GM10266 (cell line): ENCODE measurements at regions not wholly inside any gene's neighbourhood (a gene's known extent, or its start where the extent isn't known, plus 50 kb on each side); places are given as distances from the start of the nearest gene placed in this dataset.

Experiments
- DNase-seq: peaks from one replicate; pipeline ENCODE4 v3.0.0; 2012; ENCODE audit errors: extremely low spot score
- TF ChIP-seq, protein P1 (sequence below): IDR thresholded peaks from 2 replicates; pipeline ENCODE4 v1.5.1; 2012; ENCODE audit warnings: mild to moderate bottlenecking, low read depth; ENCODE audit not compliant: control insufficient read depth, insufficient read depth; ENCODE audit errors: missing control alignments

DNA sequence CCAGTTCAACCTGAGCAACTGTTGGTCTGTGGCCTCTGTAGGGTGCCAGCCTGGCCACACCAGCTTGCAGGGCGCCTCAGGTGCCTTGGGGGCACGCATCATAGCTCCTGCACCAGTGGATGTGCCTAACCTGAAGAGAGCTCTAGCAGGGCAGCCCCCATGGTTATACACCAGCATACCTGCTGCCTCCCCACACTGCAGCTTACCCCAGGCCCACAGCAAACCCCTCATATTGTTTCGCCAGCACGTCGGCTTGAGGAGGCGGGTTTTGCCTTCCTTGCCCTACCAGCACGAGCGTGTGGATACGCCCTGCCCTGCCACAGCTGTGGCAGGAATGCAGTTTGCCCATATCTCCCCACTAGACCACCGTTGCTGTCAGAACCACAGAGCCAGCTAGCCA, 435.9 kb downstream of the SLCO4C1 start:
- no peak for DNase-seq
- TF ChIP-seq, protein P1, sequence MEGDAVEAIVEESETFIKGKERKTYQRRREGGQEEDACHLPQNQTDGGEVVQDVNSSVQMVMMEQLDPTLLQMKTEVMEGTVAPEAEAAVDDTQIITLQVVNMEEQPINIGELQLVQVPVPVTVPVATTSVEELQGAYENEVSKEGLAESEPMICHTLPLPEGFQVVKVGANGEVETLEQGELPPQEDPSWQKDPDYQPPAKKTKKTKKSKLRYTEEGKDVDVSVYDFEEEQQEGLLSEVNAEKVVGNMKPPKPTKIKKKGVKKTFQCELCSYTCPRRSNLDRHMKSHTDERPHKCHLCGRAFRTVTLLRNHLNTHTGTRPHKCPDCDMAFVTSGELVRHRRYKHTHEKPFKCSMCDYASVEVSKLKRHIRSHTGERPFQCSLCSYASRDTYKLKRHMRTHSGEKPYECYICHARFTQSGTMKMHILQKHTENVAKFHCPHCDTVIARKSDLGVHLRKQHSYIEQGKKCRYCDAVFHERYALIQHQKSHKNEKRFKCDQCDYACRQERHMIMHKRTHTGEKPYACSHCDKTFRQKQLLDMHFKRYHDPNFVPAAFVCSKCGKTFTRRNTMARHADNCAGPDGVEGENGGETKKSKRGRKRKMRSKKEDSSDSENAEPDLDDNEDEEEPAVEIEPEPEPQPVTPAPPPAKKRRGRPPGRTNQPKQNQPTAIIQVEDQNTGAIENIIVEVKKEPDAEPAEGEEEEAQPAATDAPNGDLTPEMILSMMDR: no peak

- TF ChIP-seq, protein P1: no peak
- no peak for DNase-seq
Observed at GRCh38 chr5:101846496-101846895, 449.6 kb downstream of the SLCO4C1 start.

DNA sequence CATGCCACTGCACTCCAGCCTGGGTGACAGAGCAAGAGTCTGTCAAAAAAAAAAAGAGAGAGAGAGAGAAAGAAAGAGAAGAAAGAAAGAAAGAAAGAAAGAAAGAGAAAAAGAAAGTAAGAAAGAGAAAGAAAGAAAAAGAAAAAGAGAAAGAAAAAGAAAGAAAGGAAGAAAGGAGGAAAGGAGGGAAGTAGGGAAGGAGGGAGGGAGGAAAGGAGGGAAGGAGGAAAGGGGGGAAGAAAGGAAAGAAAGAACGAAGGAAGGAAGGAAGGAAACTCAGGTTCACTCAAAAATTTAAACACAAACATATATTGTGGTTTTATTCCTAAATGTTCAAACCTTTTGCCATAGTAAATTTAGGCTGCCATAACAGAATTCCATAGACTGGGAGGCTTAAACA, 453.0 kb downstream of the SLCO4C1 start:
- no peak for DNase-seq
- TF ChIP-seq, protein P1: no peak

- TF ChIP-seq, protein P1: no peak
- DNase-seq: no peak
Observed at GRCh38 chr5:101838435-101838834, 457.6 kb downstream of the SLCO4C1 start.

DNA sequence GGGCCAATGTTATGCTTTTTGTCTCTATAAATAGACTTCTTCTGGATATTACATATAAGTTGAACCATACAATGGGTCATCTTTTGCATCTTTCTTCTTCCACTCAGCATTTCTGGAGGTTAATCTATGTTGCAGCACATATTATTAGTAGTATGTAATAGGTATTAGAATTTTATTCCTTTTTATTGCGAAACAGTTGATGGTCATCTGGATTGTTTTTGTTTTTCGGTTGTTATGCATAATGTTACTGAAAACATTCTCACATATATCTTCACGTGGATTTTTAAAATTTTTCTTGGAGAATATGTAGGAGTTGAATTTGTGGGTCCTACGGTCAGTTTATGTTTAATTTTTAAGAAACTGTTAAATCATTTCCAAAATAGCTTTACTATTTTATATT, 466.8 kb downstream of the SLCO4C1 start:
- TF ChIP-seq, protein P1: no peak
- no peak for DNase-seq

DNA sequence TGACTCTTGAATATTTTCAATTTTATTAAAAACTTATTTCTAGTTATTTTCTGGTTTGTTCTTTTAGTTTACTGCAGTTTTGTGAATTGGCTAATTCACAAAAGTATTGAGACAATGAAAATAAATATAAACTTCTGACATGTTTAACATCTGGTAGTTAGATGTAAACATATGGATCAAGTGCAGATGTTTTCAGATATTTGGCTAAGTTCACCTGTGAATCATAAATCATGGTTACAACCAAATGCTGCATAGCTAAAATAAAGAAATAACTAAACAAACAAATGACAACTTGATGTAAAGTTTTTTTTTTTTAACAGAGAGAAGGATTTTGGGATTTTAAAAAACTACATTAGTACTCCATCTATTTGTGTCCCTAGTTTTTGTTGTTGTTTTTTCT, 484.6 kb downstream of the SLCO4C1 start:
- TF ChIP-seq, protein P1: no peak

DNA sequence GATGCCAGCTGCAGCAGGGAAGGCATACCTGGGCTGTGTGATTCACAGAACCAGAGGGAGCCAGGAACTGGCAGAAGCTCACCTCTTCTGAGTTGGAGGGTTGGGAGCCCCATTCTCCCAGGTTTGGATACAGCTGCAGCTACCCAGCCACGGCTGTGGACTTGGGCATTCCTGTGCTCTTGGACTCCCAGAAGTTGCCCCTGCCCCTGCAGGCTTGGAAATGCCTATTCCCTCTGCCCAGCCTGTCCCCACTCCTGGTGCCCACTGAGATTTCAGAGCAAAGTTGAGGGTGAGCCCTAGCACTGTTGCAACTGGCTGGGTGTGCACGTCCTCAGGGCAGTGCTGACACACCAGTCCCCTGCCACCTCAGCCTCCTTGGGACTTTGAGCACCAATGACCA, 489.7 kb downstream of the SLCO4C1 start:
- TF ChIP-seq, protein P1: no peak
- no peak for DNase-seq

More for the DNA sequence above, 484.6 kb downstream of the SLCO4C1 start:
- no peak for DNase-seq
